HEK293T (cell line): ENCODE measurements at regions not wholly inside any gene's neighbourhood (a gene's known extent, or its start where the extent isn't known, plus 50 kb on each side); places are given as distances from the start of the nearest gene placed in this dataset.

Experiments used
- BHLHE40 ChIP-seq: fragments of 450-650 bp; IDR thresholded peaks from 2 replicates; pipeline ENCODE4 v1.6.1; 2016; ENCODE audit warnings: mild to moderate bottlenecking, moderate library complexity, borderline replicate concordance
- FOXK2 ChIP-seq: fragments of 450-650 bp; IDR thresholded peaks from 2 replicates; pipeline ENCODE4 v1.6.1; 2016; ENCODE audit warnings: mild to moderate bottlenecking
- FOXM1 ChIP-seq: fragments of 450-650 bp; IDR thresholded peaks from 2 replicates; pipeline ENCODE4 v1.6.1; 2017; ENCODE audit warnings: mild to moderate bottlenecking, borderline replicate concordance
- PKNOX1 ChIP-seq: fragments of 450-650 bp; IDR thresholded peaks from 2 replicates; pipeline ENCODE4 v1.6.1; 2016

DNA sequence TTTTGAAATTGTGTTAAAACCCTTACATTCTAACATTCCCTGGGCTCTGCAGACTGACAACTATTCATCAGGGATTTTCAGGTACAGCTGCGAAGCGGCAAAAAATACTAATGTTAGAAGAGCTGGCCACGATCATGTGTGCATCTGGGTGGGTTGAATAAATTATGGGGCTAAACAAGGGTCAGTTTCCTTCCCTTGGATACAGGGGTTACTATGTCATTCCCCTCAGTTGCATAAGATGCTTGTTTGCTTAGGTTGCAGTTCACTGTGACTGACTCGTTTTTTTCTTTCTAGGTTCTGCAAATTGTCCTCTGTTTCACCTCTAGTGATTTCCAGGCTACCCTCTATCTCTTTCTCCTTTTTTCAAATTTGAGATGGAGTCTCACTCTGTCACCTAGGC lies 58.1 kb upstream of the GRIP1 start:
- TF ChIP-seq BHLHE40 (no peak), FOXM1 (no peak), FOXK2 (no peak), PKNOX1 (no peak)
